GM23338 (cell line): ENCODE measurements at regions not wholly inside any gene's neighbourhood (a gene's known extent, or its start where the extent isn't known, plus 50 kb on each side); places are given as distances from the start of the nearest gene placed in this dataset.

Experiments
- ATAC-seq: fragments of 200-7000 bp; cut with Tn5 transposase; 3 replicates; pipeline ENCODE4 v1.9.1; 2020
- DNase-seq: peaks from one replicate; pipeline ENCODE4 v3.0.0-alpha.2; 2015; ENCODE audit warnings: low spot score
- H2AFZ ChIP-seq: fragments of 200-600 bp; sonication (generic); 2 replicates; pipeline ENCODE4 v1.8.0; 2016; ENCODE audit warnings: antibody characterized with exemption, mild to moderate bottlenecking, moderate library complexity
- H3F3A ChIP-seq: fragments of 200-600 bp; sonication (generic); replicated peaks from 2 replicates; pipeline ENCODE4 v1.8.0; 2017; ENCODE audit warnings: antibody characterized with exemption, mixed run types, low read depth
- H3K27ac ChIP-seq: fragments of 200-600 bp; sonication (generic); 2 replicates; pipeline ENCODE4 v1.6.1; 2016; ENCODE audit warnings: low read depth
- H3K27me3 ChIP-seq: fragments of 200-600 bp; sonication (generic); 2 replicates; pipeline ENCODE4 v1.8.0; 2016; ENCODE audit warnings: mild to moderate bottlenecking, mixed run types, moderate library complexity; ENCODE audit not compliant: insufficient read depth
- H3K36me3 ChIP-seq: fragments of 200-600 bp; sonication (generic); 2 replicates; pipeline ENCODE4 v1.8.0; 2016; ENCODE audit warnings: mild to moderate bottlenecking; ENCODE audit not compliant: insufficient read depth
- H3K4me1 ChIP-seq: fragments of 200-600 bp; sonication (generic); 2 replicates; pipeline ENCODE4 v1.8.0; 2016; ENCODE audit warnings: mild to moderate bottlenecking, moderate library complexity; ENCODE audit not compliant: insufficient read depth
- H3K4me2 ChIP-seq: fragments of 200-600 bp; sonication (generic); 2 replicates; pipeline ENCODE4 v1.7.1; 2017; ENCODE audit warnings: mixed run types
- H3K4me3 ChIP-seq: fragments of 200-600 bp; sonication (generic); 2 replicates; pipeline ENCODE4 v1.6.1; 2016; ENCODE audit warnings: mixed run types
- H3K79me2 ChIP-seq: fragments of 200-600 bp; sonication (generic); replicated peaks from 2 replicates; pipeline ENCODE4 v1.8.0; 2017; ENCODE audit warnings: mild to moderate bottlenecking; ENCODE audit not compliant: insufficient read depth
- H3K9me2 ChIP-seq: fragments of 200-600 bp; sonication (generic); 2 replicates; pipeline ENCODE4 v1.8.0; 2017; ENCODE audit not compliant: insufficient read depth
- H4K20me1 ChIP-seq: fragments of 200-600 bp; sonication (generic); replicated peaks from 2 replicates; pipeline ENCODE4 v1.8.0; 2017; ENCODE audit warnings: mild to moderate bottlenecking; ENCODE audit not compliant: insufficient read depth
- H3K27ac Mint-ChIP-seq: 2 replicates; pipeline ENCODE4 v1.8.0; 2020; ENCODE audit warnings: inconsistent platforms, mild to moderate bottlenecking, moderate library complexity, mixed read lengths
- H3K27me3 Mint-ChIP-seq: 3 replicates; pipeline ENCODE4 v1.8.0; 2022; ENCODE audit warnings: low read depth, mild to moderate bottlenecking, moderate library complexity, mixed read lengths, inconsistent platforms; ENCODE audit not compliant: insufficient read depth, poor library complexity
- H3K36me3 Mint-ChIP-seq: 3 replicates; pipeline ENCODE4 v1.8.0; 2021; ENCODE audit warnings: low read depth, mild to moderate bottlenecking, inconsistent platforms, moderate library complexity, mixed read lengths
- H3K4me1 Mint-ChIP-seq: 3 replicates; pipeline ENCODE4 v1.8.0; 2020; ENCODE audit warnings: mild to moderate bottlenecking, inconsistent platforms, mixed read lengths
- H3K4me3 Mint-ChIP-seq: 3 replicates; pipeline ENCODE4 v1.8.0; 2021; ENCODE audit warnings: moderate library complexity, mild to moderate bottlenecking, inconsistent platforms, mixed read lengths
- H3K9me3 Mint-ChIP-seq: 3 replicates; pipeline ENCODE4 v1.8.0; 2020; ENCODE audit warnings: moderate library complexity, mild to moderate bottlenecking, inconsistent platforms, mixed read lengths
- CREB1 ChIP-seq: fragments of 250-450 bp; sonication (Bioruptor Pico); IDR thresholded peaks from 2 replicates; pipeline ENCODE4 v1.5.0; 2020; ENCODE audit warnings: low read depth, mild to moderate bottlenecking, moderate library complexity
- EZH2 ChIP-seq: fragments of 200-600 bp; sonication (generic); IDR thresholded peaks from one replicate; pipeline ENCODE4 v1.8.0; 2017; ENCODE audit warnings: antibody characterized with exemption, mild to moderate bottlenecking, low read depth; ENCODE audit not compliant: unreplicated experiment
- EZH2phosphoT487 ChIP-seq: fragments of 200-600 bp; sonication (generic); IDR thresholded peaks from one replicate; pipeline ENCODE4 v1.8.1; 2018; ENCODE audit warnings: antibody characterized with exemption; ENCODE audit not compliant: unreplicated experiment
- JUNB ChIP-seq: IDR thresholded peaks from one replicate; pipeline ENCODE4 v1.6.1; 2016; ENCODE audit warnings: antibody characterized with exemption; ENCODE audit not compliant: unreplicated experiment
- NANOG ChIP-seq: IDR thresholded peaks from 2 replicates; pipeline ENCODE4 v1.6.1; 2016; ENCODE audit warnings: antibody characterized with exemption, borderline replicate concordance
- POLR2AphosphoS5 ChIP-seq: IDR thresholded peaks from 2 replicates; pipeline ENCODE4 v1.6.1; 2016; ENCODE audit warnings: antibody characterized with exemption, low read depth
- STAT1 ChIP-seq: IDR thresholded peaks from one replicate; pipeline ENCODE4 v1.6.1; 2016; ENCODE audit warnings: antibody characterized with exemption; ENCODE audit not compliant: unreplicated experiment
- ZNF114 ChIP-seq: fragments of 250-450 bp; sonication (Bioruptor Pico); IDR thresholded peaks from 2 replicates; pipeline ENCODE4 v1.5.0; 2020; ENCODE audit warnings: mild to moderate bottlenecking, moderate library complexity
- ZNF331 ChIP-seq: fragments of 250-450 bp; sonication (Bioruptor Pico); IDR thresholded peaks from 2 replicates; pipeline ENCODE4 v1.5.0; 2020; ENCODE audit warnings: low read depth, mild to moderate bottlenecking, moderate library complexity
- TF ChIP-seq, protein P1 (sequence below), 2 experiments: fragments of 200-600 bp in 1 of 2; sonication (generic) in 1 of 2; conservative IDR thresholded peaks; 2 replicates each; pipeline versions ENCODE4 v1.5.1 to v1.6.1; 2016 to 2017; ENCODE audit warnings: antibody characterized with exemption in 2 of 2, low read depth in 2 of 2, mild to moderate bottlenecking in 2 of 2, moderate library complexity in 1 of 2
- TF ChIP-seq, protein P2 (sequence below): IDR thresholded peaks from one replicate; pipeline ENCODE4 v1.6.1; 2018; ENCODE audit warnings: antibody characterized with exemption; ENCODE audit not compliant: unreplicated experiment
- TF ChIP-seq, protein P3 (sequence below): fragments of 250-450 bp; sonication (Bioruptor Pico); IDR thresholded peaks from 2 replicates; pipeline ENCODE4 v1.5.0; 2020; ENCODE audit warnings: mild to moderate bottlenecking, moderate library complexity
- TF ChIP-seq, protein P4 (sequence below): IDR thresholded peaks from 2 replicates; pipeline ENCODE4 v1.6.1; 2016; ENCODE audit warnings: antibody characterized with exemption

DNA sequence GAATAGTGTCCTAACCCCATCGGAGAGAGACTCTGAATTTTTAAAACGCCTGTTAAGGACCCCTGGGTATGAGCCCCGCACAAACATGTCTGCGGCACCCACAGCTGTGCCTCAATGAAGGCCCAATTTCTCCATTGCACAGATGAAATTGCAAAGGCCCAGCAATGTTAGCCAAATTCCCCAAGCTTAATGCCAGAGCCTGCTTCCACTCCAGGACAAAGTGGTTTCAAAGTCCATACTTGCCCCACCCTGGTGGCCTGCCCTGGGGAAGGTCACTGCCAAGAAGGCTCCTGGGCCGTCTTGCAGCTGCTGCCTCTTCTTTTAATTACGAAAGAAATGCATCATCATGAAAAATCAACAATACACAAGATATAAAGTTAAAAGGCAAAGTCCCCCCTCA, 1179.7 kb downstream of the VRK1 start:
- H3K27ac Mint-ChIP-seq: no peak overlapping the region
- TF ChIP-seq ZNF331 (CRISPR knock-in tag) (no peak), ZNF114 (CRISPR knock-in tag) (no peak), JUNB (no peak), STAT1 (no peak), EZH2phosphoT487 (no peak), NANOG (no peak), EZH2 (no peak), POLR2AphosphoS5 (no peak), CREB1 (CRISPR knock-in tag) (no peak)
- TF ChIP-seq, protein P1, sequence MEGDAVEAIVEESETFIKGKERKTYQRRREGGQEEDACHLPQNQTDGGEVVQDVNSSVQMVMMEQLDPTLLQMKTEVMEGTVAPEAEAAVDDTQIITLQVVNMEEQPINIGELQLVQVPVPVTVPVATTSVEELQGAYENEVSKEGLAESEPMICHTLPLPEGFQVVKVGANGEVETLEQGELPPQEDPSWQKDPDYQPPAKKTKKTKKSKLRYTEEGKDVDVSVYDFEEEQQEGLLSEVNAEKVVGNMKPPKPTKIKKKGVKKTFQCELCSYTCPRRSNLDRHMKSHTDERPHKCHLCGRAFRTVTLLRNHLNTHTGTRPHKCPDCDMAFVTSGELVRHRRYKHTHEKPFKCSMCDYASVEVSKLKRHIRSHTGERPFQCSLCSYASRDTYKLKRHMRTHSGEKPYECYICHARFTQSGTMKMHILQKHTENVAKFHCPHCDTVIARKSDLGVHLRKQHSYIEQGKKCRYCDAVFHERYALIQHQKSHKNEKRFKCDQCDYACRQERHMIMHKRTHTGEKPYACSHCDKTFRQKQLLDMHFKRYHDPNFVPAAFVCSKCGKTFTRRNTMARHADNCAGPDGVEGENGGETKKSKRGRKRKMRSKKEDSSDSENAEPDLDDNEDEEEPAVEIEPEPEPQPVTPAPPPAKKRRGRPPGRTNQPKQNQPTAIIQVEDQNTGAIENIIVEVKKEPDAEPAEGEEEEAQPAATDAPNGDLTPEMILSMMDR (conservative IDR thresholded peaks at IDR 0.05; ENCODE audit: low read depth in 2 of 2): no peak
- TF ChIP-seq, protein P2, sequence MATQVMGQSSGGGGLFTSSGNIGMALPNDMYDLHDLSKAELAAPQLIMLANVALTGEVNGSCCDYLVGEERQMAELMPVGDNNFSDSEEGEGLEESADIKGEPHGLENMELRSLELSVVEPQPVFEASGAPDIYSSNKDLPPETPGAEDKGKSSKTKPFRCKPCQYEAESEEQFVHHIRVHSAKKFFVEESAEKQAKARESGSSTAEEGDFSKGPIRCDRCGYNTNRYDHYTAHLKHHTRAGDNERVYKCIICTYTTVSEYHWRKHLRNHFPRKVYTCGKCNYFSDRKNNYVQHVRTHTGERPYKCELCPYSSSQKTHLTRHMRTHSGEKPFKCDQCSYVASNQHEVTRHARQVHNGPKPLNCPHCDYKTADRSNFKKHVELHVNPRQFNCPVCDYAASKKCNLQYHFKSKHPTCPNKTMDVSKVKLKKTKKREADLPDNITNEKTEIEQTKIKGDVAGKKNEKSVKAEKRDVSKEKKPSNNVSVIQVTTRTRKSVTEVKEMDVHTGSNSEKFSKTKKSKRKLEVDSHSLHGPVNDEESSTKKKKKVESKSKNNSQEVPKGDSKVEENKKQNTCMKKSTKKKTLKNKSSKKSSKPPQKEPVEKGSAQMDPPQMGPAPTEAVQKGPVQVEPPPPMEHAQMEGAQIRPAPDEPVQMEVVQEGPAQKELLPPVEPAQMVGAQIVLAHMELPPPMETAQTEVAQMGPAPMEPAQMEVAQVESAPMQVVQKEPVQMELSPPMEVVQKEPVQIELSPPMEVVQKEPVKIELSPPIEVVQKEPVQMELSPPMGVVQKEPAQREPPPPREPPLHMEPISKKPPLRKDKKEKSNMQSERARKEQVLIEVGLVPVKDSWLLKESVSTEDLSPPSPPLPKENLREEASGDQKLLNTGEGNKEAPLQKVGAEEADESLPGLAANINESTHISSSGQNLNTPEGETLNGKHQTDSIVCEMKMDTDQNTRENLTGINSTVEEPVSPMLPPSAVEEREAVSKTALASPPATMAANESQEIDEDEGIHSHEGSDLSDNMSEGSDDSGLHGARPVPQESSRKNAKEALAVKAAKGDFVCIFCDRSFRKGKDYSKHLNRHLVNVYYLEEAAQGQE: no peak
- TF ChIP-seq, protein P3, sequence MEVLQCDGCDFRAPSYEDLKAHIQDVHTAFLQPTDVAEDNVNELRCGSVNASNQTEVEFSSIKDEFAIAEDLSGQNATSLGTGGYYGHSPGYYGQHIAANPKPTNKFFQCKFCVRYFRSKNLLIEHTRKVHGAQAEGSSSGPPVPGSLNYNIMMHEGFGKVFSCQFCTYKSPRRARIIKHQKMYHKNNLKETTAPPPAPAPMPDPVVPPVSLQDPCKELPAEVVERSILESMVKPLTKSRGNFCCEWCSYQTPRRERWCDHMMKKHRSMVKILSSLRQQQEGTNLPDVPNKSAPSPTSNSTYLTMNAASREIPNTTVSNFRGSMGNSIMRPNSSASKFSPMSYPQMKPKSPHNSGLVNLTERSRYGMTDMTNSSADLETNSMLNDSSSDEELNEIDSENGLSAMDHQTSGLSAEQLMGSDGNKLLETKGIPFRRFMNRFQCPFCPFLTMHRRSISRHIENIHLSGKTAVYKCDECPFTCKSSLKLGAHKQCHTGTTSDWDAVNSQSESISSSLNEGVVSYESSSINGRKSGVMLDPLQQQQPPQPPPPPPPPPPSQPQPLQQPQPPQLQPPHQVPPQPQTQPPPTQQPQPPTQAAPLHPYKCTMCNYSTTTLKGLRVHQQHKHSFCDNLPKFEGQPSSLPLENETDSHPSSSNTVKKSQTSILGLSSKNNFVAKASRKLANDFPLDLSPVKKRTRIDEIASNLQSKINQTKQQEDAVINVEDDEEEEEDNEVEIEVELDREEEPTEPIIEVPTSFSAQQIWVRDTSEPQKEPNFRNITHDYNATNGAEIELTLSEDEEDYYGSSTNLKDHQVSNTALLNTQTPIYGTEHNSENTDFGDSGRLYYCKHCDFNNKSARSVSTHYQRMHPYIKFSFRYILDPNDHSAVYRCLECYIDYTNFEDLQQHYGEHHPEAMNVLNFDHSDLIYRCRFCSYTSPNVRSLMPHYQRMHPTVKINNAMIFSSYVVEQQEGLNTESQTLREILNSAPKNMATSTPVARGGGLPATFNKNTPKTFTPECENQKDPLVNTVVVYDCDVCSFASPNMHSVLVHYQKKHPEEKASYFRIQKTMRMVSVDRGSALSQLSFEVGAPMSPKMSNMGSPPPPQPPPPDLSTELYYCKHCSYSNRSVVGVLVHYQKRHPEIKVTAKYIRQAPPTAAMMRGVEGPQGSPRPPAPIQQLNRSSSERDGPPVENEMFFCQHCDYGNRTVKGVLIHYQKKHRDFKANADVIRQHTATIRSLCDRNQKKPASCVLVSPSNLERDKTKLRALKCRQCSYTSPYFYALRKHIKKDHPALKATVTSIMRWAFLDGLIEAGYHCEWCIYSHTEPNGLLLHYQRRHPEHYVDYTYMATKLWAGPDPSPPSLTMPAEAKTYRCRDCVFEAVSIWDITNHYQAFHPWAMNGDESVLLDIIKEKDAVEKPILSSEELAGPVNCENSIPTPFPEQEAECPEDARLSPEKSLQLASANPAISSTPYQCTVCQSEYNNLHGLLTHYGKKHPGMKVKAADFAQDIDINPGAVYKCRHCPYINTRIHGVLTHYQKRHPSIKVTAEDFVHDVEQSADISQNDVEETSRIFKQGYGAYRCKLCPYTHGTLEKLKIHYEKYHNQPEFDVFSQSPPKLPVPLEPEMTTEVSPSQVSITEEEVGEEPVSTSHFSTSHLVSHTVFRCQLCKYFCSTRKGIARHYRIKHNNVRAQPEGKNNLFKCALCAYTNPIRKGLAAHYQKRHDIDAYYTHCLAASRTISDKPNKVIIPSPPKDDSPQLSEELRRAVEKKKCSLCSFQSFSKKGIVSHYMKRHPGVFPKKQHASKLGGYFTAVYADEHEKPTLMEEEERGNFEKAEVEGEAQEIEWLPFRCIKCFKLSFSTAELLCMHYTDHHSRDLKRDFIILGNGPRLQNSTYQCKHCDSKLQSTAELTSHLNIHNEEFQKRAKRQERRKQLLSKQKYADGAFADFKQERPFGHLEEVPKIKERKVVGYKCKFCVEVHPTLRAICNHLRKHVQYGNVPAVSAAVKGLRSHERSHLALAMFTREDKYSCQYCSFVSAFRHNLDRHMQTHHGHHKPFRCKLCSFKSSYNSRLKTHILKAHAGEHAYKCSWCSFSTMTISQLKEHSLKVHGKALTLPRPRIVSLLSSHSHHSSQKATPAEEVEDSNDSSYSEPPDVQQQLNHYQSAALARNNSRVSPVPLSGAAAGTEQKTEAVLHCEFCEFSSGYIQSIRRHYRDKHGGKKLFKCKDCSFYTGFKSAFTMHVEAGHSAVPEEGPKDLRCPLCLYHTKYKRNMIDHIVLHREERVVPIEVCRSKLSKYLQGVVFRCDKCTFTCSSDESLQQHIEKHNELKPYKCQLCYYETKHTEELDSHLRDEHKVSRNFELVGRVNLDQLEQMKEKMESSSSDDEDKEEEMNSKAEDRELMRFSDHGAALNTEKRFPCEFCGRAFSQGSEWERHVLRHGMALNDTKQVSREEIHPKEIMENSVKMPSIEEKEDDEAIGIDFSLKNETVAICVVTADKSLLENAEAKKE: no peak
- TF ChIP-seq, protein P4, sequence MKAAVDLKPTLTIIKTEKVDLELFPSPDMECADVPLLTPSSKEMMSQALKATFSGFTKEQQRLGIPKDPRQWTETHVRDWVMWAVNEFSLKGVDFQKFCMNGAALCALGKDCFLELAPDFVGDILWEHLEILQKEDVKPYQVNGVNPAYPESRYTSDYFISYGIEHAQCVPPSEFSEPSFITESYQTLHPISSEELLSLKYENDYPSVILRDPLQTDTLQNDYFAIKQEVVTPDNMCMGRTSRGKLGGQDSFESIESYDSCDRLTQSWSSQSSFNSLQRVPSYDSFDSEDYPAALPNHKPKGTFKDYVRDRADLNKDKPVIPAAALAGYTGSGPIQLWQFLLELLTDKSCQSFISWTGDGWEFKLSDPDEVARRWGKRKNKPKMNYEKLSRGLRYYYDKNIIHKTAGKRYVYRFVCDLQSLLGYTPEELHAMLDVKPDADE: no peak
- no peaks in the 10 kb centered on the region; the same call in 1 of the 2 replicates for H3K9me2 ChIP-seq
- no peaks in the 10 kb centered on the region for H3K36me3 ChIP-seq
- no peaks in the 10 kb centered on the region for H3K27me3 ChIP-seq
- no peaks in the 10 kb centered on the region for H3K4me1 ChIP-seq
- H3K4me1 Mint-ChIP-seq: peaks cover 5% of the 10 kb centered on the region; the same call in 2 of the 3 replicates
- no peaks in the 10 kb centered on the region for H3K79me2 ChIP-seq
- ATAC-seq (no peak), DNase-seq (no peak)
- no peak overlapping the region for H3K4me3 ChIP-seq
- H2AFZ ChIP-seq: 0 out of 2 replicates have a peak overlapping the region, but pooled peaks have one; percentile 14
- no peaks in the 10 kb centered on the region for H3F3A ChIP-seq
- H3K4me3 Mint-ChIP-seq: no peak overlapping the region
- no peaks in the 10 kb centered on the region for H3K36me3 Mint-ChIP-seq
- no peak overlapping the region for H3K27ac ChIP-seq
- H3K4me2 ChIP-seq: no peak overlapping the region
- peaks cover 1% of the 10 kb centered on the region for H3K27me3 Mint-ChIP-seq
- no peaks in the 10 kb centered on the region for H4K20me1 ChIP-seq
- H3K9me3 Mint-ChIP-seq: no peaks in the 10 kb centered on the region
